Neural progenitor cell (in vitro differentiated cells): ENCODE measurements at regions not wholly inside any gene's neighbourhood (a gene's known extent, or its start where the extent isn't known, plus 50 kb on each side); places are given as distances from the start of the nearest gene placed in this dataset.

Experiments used
- CTCF ChIP-seq: fragments of 200-600 bp; sonication (generic); IDR thresholded peaks from 2 replicates; pipeline ENCODE4 v1.5.1; 2017; ENCODE audit warnings: antibody characterized with exemption, mild to moderate bottlenecking
- EZH2phosphoT487 ChIP-seq: fragments of 200-600 bp; sonication (generic); IDR thresholded peaks from 2 replicates; pipeline ENCODE4 v1.6.1; 2017; ENCODE audit warnings: antibody characterized with exemption

DNA sequence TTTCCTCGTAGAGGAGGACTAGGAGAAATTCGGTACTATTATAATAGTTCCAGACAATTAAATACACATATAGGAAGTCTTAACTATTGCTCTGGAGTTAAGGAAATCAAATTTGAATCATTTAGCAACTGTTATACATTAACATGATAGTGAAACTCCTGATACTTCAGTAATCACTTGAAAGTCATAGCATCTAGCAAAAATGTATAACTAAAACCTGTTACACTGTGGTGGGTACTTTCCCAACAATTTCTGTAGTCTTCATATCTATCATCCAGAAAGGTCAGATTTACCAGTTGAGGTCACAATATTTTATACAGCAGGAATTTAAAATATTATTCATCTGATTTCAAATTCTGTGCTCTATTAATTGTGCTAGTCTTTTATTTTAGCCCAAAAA is 669.6 kb upstream of the PCDH10 start:
- TF ChIP-seq EZH2phosphoT487 (no peak), CTCF (no peak)
